Fibroblast of villous mesenchyme (primary cell): ENCODE measurements at regions not wholly inside any gene's neighbourhood (a gene's known extent, or its start where the extent isn't known, plus 50 kb on each side); places are given as distances from the start of the nearest gene placed in this dataset.
"Not testable (repeated sequence)": the region's sequence is repeated elsewhere in the genome, so short reads cannot be mapped to it uniquely, and the experiment has no call there.

ENCODE experiments used
- DNase-seq: peaks from one replicate; pipeline ENCODE4 v3.0.0-alpha.2; 2010; ENCODE audit warnings: low read depth
- H3K4me3 ChIP-seq: 2 replicates; pipeline ENCODE4 v1.5.1; 2011; ENCODE audit warnings: low read depth, mild to moderate bottlenecking, low read length
- TF ChIP-seq, protein P1 (sequence below): IDR thresholded peaks from 2 replicates; pipeline ENCODE4 v1.5.1; 2012; ENCODE audit warnings: low read depth, mild to moderate bottlenecking, low read length; ENCODE audit not compliant: insufficient read depth

DNA sequence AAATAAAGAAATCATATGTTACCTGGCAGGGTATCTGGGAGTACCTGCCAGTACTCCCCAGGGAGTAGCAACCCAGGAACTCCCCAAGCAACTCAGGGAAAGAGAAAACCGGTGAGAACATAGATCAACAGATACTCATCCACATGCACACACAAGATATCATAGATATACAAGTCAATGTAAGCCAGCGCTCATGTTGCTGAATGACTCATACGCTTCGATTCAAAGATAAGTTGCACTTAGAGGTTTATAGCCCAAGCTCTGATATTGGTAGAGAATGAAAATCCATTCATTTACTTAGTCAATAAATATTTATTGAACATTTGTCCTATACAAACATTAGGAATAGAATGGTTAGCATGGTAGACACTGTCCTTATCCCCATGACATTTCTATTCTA, 219.1 kb upstream of the TRPC7 start:
- H3K4me3 ChIP-seq, result no peak overlapping the region
- no peak for DNase-seq
- TF ChIP-seq, protein P1, sequence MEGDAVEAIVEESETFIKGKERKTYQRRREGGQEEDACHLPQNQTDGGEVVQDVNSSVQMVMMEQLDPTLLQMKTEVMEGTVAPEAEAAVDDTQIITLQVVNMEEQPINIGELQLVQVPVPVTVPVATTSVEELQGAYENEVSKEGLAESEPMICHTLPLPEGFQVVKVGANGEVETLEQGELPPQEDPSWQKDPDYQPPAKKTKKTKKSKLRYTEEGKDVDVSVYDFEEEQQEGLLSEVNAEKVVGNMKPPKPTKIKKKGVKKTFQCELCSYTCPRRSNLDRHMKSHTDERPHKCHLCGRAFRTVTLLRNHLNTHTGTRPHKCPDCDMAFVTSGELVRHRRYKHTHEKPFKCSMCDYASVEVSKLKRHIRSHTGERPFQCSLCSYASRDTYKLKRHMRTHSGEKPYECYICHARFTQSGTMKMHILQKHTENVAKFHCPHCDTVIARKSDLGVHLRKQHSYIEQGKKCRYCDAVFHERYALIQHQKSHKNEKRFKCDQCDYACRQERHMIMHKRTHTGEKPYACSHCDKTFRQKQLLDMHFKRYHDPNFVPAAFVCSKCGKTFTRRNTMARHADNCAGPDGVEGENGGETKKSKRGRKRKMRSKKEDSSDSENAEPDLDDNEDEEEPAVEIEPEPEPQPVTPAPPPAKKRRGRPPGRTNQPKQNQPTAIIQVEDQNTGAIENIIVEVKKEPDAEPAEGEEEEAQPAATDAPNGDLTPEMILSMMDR, result no peak

DNA sequence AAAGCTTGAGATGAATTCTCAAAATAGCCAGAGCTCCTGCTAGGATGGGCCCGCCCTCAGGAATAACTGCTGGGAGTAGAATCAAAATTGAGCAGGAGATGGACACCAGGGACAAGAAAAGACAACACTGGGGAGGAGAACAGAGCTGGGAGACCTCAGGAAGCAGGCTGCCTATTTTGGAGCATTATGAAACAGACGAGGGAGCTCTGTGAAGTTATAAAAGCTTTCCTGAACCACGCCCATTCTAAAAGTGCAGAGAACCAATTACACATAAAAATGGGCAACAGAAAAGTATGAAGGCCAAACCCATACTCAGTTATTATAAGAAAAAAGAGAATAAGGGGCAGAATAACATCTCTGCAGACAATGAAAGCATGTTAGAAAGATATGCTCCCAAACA, 213.9 kb upstream of the TRPC7 start:
- TF ChIP-seq, protein P1, result no peak
- no peak overlapping the region for H3K4me3 ChIP-seq
- DNase-seq, result no peak

DNA sequence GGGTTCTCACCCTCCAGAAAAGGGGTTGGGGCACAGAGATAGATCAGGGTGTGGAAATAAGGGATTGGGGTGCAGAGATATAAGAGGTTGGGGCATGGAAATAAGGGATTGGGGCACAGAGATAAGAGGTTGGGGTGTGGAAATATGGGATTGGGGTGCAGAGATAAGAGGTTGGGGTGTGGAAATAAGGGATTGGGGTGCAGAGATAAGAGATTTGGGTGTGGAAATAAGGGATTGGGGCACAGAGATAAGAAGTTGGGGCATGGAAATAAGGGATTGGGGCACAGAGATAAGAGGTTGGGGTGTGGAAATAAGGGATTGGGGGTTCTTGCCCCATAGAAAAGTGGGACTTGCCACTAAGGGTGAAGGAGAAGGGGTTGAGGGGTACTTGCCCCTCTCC, 204.5 kb upstream of the TRPC7 start:
- not testable (repeated sequence) for H3K4me3 ChIP-seq, DNase-seq

- not testable (repeated sequence) for DNase-seq, H3K4me3 ChIP-seq
These were observed 200.1 kb upstream of the TRPC7 start for GRCh38 chr5:136565457-136565856.

GRCh38 chr5:136565050-136565449, 199.7 kb upstream of the TRPC7 start:
- not testable (repeated sequence) for DNase-seq, H3K4me3 ChIP-seq

DNA sequence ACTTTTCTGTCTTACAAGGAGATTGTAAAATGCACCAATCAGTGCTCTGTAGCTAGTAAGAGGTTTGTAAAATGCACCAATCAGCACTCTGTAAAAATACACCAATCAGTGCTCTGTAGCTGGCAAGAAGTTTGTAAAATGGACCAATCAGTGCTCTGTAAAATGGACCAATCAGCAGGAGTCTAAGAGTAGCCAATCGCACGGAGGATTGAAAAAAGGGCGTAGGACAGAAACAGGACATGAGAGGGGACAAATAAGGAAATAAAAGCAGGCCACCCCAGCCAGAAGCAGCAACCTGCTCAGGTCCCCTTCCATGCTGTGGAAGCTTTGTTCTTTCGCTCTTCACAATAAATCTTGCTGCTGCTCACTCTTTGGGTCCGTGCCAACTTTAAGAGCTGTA, 199.1 kb upstream of the TRPC7 start:
- DNase-seq, result not testable (repeated sequence)

DNA sequence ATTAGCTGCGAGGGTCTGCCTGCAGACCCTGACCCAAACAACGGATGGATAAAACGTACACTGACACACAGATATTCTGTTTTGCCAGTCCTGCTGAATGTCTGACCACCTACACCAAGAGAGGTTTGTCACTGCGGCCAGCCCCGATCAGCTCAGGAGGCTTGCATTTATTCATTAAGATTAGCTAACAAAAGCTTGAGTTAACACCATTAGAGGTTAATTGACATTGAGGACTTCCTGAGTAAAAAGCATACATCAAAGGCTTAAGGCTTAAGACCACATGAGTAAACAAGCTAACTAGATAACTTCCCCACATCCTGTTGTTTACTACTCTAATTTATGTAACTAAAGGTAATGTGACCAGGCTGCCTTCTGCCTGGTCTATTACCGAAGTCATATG, 198.1 kb upstream of the TRPC7 start:
- TF ChIP-seq, protein P1, result no peak
- H3K4me3 ChIP-seq, result no peak overlapping the region
- peak; percentile 14 for DNase-seq

More for the DNA sequence above, 199.1 kb upstream of the TRPC7 start:
- H3K4me3 ChIP-seq, result not testable (repeated sequence)

GRCh38 chr5:136560126-136560525, 194.8 kb upstream of the TRPC7 start:
- TF ChIP-seq, protein P1, result no peak
- DNase-seq, result peak; percentile 11
- no peak overlapping the region for H3K4me3 ChIP-seq

DNA sequence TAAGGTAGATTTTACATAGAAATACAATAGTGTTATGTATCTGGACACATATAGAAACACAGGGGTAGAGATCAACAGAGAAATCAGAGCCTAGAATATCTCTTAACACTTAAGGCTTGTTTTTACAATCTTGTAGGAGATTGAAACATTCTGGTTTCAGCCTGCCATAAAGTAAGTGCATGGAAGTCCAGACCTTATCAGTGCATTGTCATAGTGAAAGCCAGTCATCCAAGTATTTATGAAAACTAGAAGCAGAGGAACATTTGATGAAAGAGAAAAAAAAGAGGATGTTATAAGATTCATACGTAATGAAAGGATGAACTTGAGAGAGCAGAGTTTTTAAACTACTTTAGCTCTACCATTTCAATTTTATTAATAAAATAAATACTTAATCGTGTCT, 194.3 kb upstream of the TRPC7 start:
- TF ChIP-seq, protein P1, result no peak
- no peak overlapping the region for H3K4me3 ChIP-seq
- no peak for DNase-seq

DNA sequence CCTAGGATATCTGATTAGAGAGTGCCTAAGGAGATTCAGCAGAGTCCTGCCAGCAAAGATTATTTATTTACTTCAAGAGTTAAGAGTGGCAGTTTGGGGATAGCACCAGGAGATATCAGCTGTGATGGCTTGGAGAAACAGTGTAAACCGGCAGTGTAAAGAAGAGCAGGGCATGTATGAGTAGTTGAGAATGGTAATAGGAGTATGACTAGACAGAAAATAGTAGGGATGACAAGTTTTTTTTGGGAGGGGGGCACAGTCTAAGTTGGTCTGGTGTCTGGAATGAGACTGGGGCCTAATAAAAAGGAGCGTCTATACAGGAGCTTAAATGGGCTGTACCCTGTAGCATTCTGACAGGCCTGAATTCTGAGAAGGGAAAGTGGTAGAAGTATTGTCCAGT, 181.8 kb upstream of the TRPC7 start:
- H3K4me3 ChIP-seq, DNase-seq: not testable (repeated sequence)

DNA sequence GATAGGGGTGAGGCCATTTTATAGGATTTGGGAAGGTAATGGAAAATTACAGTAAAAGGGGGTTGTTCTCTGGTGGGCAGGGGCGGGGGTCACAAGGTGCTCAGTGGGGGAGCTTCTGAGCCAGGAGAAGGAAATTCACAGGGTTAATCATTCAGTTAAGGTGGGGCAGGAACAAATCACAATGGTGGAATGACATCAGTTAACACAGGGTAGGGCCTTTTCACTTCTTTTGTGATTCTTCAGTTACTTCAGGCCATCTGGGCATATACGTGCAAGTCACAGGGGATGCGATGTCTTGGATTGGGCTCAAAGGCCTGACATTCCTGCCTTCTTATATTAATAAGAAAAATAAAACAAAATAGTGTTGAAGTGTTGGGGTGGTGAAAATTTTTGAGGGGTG, 181.1 kb upstream of the TRPC7 start:
- not testable (repeated sequence) for H3K4me3 ChIP-seq, DNase-seq

GRCh38 chr5:136545031-136545430, 179.7 kb upstream of the TRPC7 start:
- DNase-seq, H3K4me3 ChIP-seq: not testable (repeated sequence)
